ENCODE measurements at regions not wholly inside any gene's neighbourhood (a gene's known extent, or its start where the extent isn't known, plus 50 kb on each side); places are given as distances from the start of the nearest gene placed in this dataset.

DNA sequence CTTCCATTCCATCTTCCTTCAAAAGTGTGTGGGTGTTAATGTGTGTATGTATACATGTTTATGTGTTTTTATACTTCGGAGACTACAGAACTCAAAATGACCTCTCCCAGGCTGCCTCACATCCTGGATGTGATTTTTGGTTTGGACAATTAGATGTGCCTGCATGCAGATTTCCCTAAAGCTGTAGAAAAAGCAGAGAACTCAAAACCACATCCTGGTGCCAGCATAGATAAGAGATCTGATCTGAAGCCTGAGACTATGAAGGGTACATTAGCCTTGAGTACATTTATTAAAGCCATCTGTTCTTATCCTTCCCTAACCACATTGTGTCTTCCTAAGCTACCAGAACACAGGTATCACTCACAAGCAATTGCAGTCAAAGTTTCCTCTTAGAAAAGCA, 319.4 kb upstream of the RASGRP1 start:
- no peak overlapping the region for H3K27ac ChIP-seq
- H3K4me1 ChIP-seq, result peaks cover 0 to 7% (median 0%) of the 10 kb centered on the region in 4 donors
- no peaks in the 10 kb centered on the region for H3K9me3 ChIP-seq
- intact Hi-C loops (cut with DNase I; ENCODE audit: low total_unique reads), result no loop called here
- in situ Hi-C loops (cut with MboI; ENCODE audit: low pct_ligation_motif_present in 1 of 4, low pct_unique_long_range_greater_than_20kb in 1 of 4, low sequenced_read_pairs in 3 of 4), result no loop called here
- H3K4me3 ChIP-seq, result no peak overlapping the region
- no peaks in the 10 kb centered on the region for H3K36me3 ChIP-seq
- TF ChIP-seq EP300 (IDR thresholded peaks at IDR 0.05; ENCODE audit: low read depth) (no peak), POLR2AphosphoS5 (IDR thresholded peaks at IDR 0.05) (no peak), POLR2A (IDR thresholded peaks at IDR 0.05) (no peak)
- TF ChIP-seq, protein P1, sequence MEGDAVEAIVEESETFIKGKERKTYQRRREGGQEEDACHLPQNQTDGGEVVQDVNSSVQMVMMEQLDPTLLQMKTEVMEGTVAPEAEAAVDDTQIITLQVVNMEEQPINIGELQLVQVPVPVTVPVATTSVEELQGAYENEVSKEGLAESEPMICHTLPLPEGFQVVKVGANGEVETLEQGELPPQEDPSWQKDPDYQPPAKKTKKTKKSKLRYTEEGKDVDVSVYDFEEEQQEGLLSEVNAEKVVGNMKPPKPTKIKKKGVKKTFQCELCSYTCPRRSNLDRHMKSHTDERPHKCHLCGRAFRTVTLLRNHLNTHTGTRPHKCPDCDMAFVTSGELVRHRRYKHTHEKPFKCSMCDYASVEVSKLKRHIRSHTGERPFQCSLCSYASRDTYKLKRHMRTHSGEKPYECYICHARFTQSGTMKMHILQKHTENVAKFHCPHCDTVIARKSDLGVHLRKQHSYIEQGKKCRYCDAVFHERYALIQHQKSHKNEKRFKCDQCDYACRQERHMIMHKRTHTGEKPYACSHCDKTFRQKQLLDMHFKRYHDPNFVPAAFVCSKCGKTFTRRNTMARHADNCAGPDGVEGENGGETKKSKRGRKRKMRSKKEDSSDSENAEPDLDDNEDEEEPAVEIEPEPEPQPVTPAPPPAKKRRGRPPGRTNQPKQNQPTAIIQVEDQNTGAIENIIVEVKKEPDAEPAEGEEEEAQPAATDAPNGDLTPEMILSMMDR (IDR thresholded peaks at IDR 0.05), result no peak
- no peak for DNase-seq
- H3K27me3 ChIP-seq, result no peaks in the 10 kb centered on the region
- 43 to 55% methylated on average over 1 of the region's 1 CpG for WGBS, 2 donors (ENCODE audit: low coverage in 1 of 2)

DNA sequence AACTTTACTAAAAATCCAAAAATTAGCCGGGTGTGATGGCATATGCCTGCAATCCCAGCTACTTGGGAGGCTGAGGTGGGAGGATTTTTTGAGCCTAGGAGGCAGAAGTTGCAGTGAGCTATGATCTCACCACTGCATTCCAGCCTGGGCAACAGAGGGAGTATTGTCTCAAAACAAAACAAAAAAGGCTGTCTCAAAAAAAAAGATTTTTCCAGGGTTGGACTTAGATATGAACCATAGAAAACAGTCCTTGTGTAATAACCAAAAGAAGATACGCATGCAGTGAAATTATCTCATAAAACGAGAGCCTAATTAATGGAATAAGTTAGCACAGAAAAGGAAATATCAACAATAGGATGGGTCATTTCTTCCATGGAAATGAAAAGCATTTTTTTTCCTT, 320.4 kb upstream of the RASGRP1 start:
- Histone ChIP-seq H3K27me3 (no peaks in the 10 kb centered on the region), H3K4me1 (peaks cover 0 to 7% (median 0%) of the 10 kb centered on the region in 4 donors), H3K36me3 (no peaks in the 10 kb centered on the region), H3K9me3 (no peaks in the 10 kb centered on the region), H3K27ac (no peak overlapping the region), H3K4me3 (no peak overlapping the region)
- TF ChIP-seq POLR2A (IDR thresholded peaks at IDR 0.05) (no peak), EP300 (IDR thresholded peaks at IDR 0.05; ENCODE audit: low read depth) (no peak), POLR2AphosphoS5 (IDR thresholded peaks at IDR 0.05) (no peak)
- in situ Hi-C loops (cut with MboI; ENCODE audit: low pct_ligation_motif_present in 1 of 4, low pct_unique_long_range_greater_than_20kb in 1 of 4, low sequenced_read_pairs in 3 of 4), result no loop called here
- DNase-seq, result no peak
- WGBS, 2 donors (ENCODE audit: low coverage in 1 of 2), result 69 to 82% methylated on average over 3 of the region's 3 CpGs
- intact Hi-C loops (cut with DNase I; ENCODE audit: low total_unique reads), result no loop called here

DNA sequence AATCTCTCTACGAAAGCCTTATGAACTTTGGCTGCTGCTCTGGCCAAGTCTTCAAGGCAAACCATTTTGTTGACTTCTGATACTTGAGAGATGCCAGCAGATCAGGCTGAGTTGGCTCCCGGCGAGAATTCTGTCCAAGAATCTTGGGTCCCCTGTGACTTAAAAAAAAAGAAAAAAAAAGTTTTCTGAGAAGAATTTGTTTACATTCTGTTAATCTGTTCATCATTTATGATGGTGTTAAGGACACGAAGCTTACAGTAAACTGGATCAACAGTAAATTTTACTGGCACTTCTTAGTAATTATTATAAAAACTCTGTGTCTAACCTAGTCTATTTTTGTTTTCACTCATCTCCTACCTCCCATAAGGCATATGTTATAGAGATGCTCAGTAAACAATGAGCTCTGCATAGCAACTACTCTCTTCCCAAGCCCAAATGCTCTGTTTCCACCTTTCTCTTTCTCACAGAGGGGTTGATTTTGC, 320.9 kb upstream of the RASGRP1 start:
- in situ Hi-C loops (cut with MboI; ENCODE audit: low pct_ligation_motif_present in 1 of 4, low pct_unique_long_range_greater_than_20kb in 1 of 4, low sequenced_read_pairs in 3 of 4) (no loop called here), intact Hi-C loops (cut with DNase I; ENCODE audit: low total_unique reads) (no loop called here)
- TF ChIP-seq EP300 (IDR thresholded peaks at IDR 0.05; ENCODE audit: low read depth), result no peak
- TF ChIP-seq, protein P1 (IDR thresholded peaks at IDR 0.05), result no peak
- no peak for TF ChIP-seq POLR2A (IDR thresholded peaks at IDR 0.05)
- no peak for TF ChIP-seq POLR2AphosphoS5 (IDR thresholded peaks at IDR 0.05)
- 40 to 62% methylated on average over 4 of the region's 4 CpGs for WGBS, 2 donors (ENCODE audit: low coverage in 1 of 2)
- no peak overlapping the region for H3K27ac ChIP-seq
- peaks cover 0 to 7% (median 0%) of the 10 kb centered on the region in 4 donors for H3K4me1 ChIP-seq
- H3K36me3 ChIP-seq, result no peaks in the 10 kb centered on the region
- DNase-seq, result no peak
- no peaks in the 10 kb centered on the region for H3K9me3 ChIP-seq
- H3K27me3 ChIP-seq, result no peaks in the 10 kb centered on the region
- no peak overlapping the region for H3K4me3 ChIP-seq

DNA sequence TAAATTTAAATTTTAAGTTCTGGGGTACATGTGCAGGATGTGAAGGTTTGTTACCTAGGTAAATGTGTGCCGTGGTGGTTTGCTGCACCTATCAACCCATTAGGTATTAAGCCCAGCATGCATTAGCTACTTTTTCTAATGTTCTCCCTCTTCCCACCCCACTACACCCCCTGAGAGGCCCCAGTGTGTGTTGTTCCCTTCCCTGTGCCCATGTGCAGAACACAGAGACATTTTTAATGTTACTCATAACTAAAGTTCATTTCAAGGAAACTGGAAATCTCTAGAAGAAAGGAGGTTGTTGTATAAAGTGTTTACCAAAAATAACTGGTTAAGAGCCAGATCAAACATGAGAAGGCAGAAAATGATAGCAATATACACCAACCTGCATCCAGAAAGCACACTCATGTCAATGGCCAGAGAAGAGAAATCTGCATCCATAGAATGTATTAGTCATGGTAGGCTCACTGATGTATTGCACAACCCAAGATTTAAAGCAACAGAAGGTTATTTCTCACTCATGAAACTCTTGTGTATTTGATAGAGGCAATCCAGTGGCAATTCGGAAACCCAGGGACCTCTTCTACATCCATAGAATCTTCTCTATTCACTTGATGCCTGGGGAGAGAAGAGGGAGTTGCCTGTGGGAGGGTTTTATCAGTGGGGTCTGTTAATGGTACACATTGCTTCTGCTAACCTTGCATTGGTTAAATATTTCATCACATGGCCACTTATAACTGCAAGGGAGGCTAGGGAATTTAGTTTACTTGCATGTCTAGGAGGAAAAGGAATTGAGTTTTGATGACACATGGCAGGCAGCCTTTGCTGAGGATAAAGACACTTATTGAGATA, 321.9 kb upstream of the RASGRP1 start:
- Histone ChIP-seq H3K4me1 (peaks cover 0 to 7% (median 0%) of the 10 kb centered on the region in 4 donors), H3K36me3 (no peaks in the 10 kb centered on the region), H3K27ac (no peak overlapping the region), H3K4me3 (no peak overlapping the region), H3K9me3 (no peaks in the 10 kb centered on the region), H3K27me3 (no peaks in the 10 kb centered on the region)
- no peak for TF ChIP-seq EP300 (IDR thresholded peaks at IDR 0.05; ENCODE audit: low read depth)
- TF ChIP-seq, protein P1 (IDR thresholded peaks at IDR 0.05), result no peak
- no peak for TF ChIP-seq POLR2AphosphoS5 (IDR thresholded peaks at IDR 0.05)
- TF ChIP-seq POLR2A (IDR thresholded peaks at IDR 0.05), result no peak
- in situ Hi-C loops (cut with MboI; ENCODE audit: low pct_ligation_motif_present in 1 of 4, low pct_unique_long_range_greater_than_20kb in 1 of 4, low sequenced_read_pairs in 3 of 4), result no loop called here
- 92 to 100% methylated on average over 2 of the region's 2 CpGs for WGBS, 2 donors (ENCODE audit: low coverage in 1 of 2)
- intact Hi-C loops (cut with DNase I; ENCODE audit: low total_unique reads), result no loop called here
- DNase-seq, result no peak

Measured in transverse colon (tissue), 4 donors.